Loucy (cell line): ENCODE measurements at regions not wholly inside any gene's neighbourhood (a gene's known extent, or its start where the extent isn't known, plus 50 kb on each side); places are given as distances from the start of the nearest gene placed in this dataset.

Experiments used
- H2AFZ ChIP-seq: fragments of 200-600 bp; sonication (generic); 2 replicates; pipeline ENCODE4 v1.6.0; 2016; ENCODE audit warnings: antibody characterized with exemption, mild to moderate bottlenecking, low read length, moderate library complexity
- H3F3A ChIP-seq: fragments of 200-600 bp; 2 replicates; pipeline ENCODE4 v1.6.0; 2016; ENCODE audit warnings: antibody characterized with exemption, low read depth, mild to moderate bottlenecking
- H3K27me3 ChIP-seq: fragments of 200-600 bp; sonication (generic); 2 replicates; pipeline ENCODE4 v1.6.1; 2014; ENCODE audit warnings: low read length, mild to moderate bottlenecking; ENCODE audit not compliant: insufficient read depth, poor library complexity, severe bottlenecking
- H3K36me3 ChIP-seq: fragments of 200-600 bp; sonication (generic); 2 replicates; pipeline ENCODE4 v1.6.1; 2016; ENCODE audit warnings: low read length; ENCODE audit not compliant: insufficient read depth
- H3K4me1 ChIP-seq: fragments of 200-600 bp; sonication (generic); 2 replicates; pipeline ENCODE4 v1.5.1; 2014; ENCODE audit warnings: low read length, mild to moderate bottlenecking; ENCODE audit not compliant: insufficient read depth, poor library complexity, severe bottlenecking
- H3K4me2 ChIP-seq: fragments of 200-600 bp; sonication (generic); 2 replicates; pipeline ENCODE4 v1.6.0; 2014; ENCODE audit warnings: antibody characterized with exemption, low read length, low read depth, mild to moderate bottlenecking; ENCODE audit not compliant: poor library complexity, severe bottlenecking
- H3K4me3 ChIP-seq: fragments of 200-600 bp; sonication (generic); 2 replicates; pipeline ENCODE4 v1.5.1; 2014; ENCODE audit warnings: low read length, mild to moderate bottlenecking, mixed read lengths; ENCODE audit not compliant: poor library complexity, severe bottlenecking
- H3K79me2 ChIP-seq: fragments of 200-600 bp; sonication (generic); 2 replicates; pipeline ENCODE4 v1.6.1; 2014; ENCODE audit warnings: low read length; ENCODE audit not compliant: insufficient read depth
- H3K9ac ChIP-seq: fragments of 200-600 bp; sonication (generic); 2 replicates; pipeline ENCODE4 v1.6.0; 2014; ENCODE audit warnings: mild to moderate bottlenecking, low read depth, low read length, moderate library complexity; ENCODE audit not compliant: poor library complexity, severe bottlenecking
- H3K9me2 ChIP-seq: fragments of 200-600 bp; sonication (generic); replicated peaks from 2 replicates; pipeline ENCODE4 v1.6.1; 2016; ENCODE audit warnings: low read depth, low read length, mixed read lengths
- H3K9me3 ChIP-seq: fragments of 200-600 bp; sonication (generic); 2 replicates; pipeline ENCODE4 v1.6.1; 2014; ENCODE audit warnings: mild to moderate bottlenecking, antibody characterized with exemption, low read length, low read depth; ENCODE audit not compliant: insufficient read depth
- H4K20me1 ChIP-seq: fragments of 200-600 bp; sonication (generic); 2 replicates; pipeline ENCODE4 v1.6.0; 2014; ENCODE audit warnings: antibody characterized with exemption, low read length, mild to moderate bottlenecking; ENCODE audit not compliant: insufficient read depth, poor library complexity, severe bottlenecking
- CTCF ChIP-seq: fragments of 200-600 bp; sonication (generic); conservative IDR thresholded peaks from 2 replicates; pipeline ENCODE4 v1.5.1; 2014; ENCODE audit warnings: mild to moderate bottlenecking, antibody characterized with exemption, low read length
- EZH2phosphoT487 ChIP-seq: fragments of 200-600 bp; IDR thresholded peaks from 2 replicates; pipeline ENCODE4 v1.6.1; 2018; ENCODE audit warnings: antibody characterized with exemption, mild to moderate bottlenecking, moderate library complexity, borderline replicate concordance

- Histone ChIP-seq H3K4me3 (no peak overlapping the region), H3K4me2 (no peak overlapping the region), H2AFZ (no peak overlapping the region), H3K27me3 (no peaks in the 10 kb centered on the region), H4K20me1 (no peaks in the 10 kb centered on the region), H3F3A (no peaks in the 10 kb centered on the region), H3K36me3 (no peaks in the 10 kb centered on the region), H3K9ac (no peak overlapping the region), H3K9me3 (no peaks in the 10 kb centered on the region), H3K79me2 (no peaks in the 10 kb centered on the region), H3K4me1 (no peaks in the 10 kb centered on the region), H3K9me2 (no peaks in the 10 kb centered on the region)
- no peak for TF ChIP-seq EZH2phosphoT487
- TF ChIP-seq CTCF = no peak
Observed at GRCh38 chr17:36869441-36869840, 67.8 kb upstream of the LHX1 start.

- H3K9me3 ChIP-seq = no peaks in the 10 kb centered on the region
- H3K27me3 ChIP-seq = no peaks in the 10 kb centered on the region
- H3K4me1 ChIP-seq = no peaks in the 10 kb centered on the region
- no peaks in the 10 kb centered on the region for H3K9me2 ChIP-seq
- H2AFZ ChIP-seq = no peak overlapping the region
- no peak for TF ChIP-seq EZH2phosphoT487
- TF ChIP-seq CTCF = no peak
- no peak overlapping the region for H3K4me3 ChIP-seq
- no peak overlapping the region for H3K4me2 ChIP-seq
- no peaks in the 10 kb centered on the region for H3K36me3 ChIP-seq
- H3K79me2 ChIP-seq = no peaks in the 10 kb centered on the region
- H3F3A ChIP-seq = no peaks in the 10 kb centered on the region
- H3K9ac ChIP-seq = no peak overlapping the region
- H4K20me1 ChIP-seq = no peaks in the 10 kb centered on the region
Observed at GRCh38 chr17:36869856-36870719, 67.2 kb upstream of the LHX1 start.

- Histone ChIP-seq H3K36me3 (no peaks in the 10 kb centered on the region), H3K4me1 (no peaks in the 10 kb centered on the region), H3K9me2 (no peaks in the 10 kb centered on the region), H3K9ac (no peak overlapping the region), H3K79me2 (no peaks in the 10 kb centered on the region), H4K20me1 (no peaks in the 10 kb centered on the region), H3K27me3 (no peaks in the 10 kb centered on the region), H3K4me3 (no peak overlapping the region), H3K4me2 (no peak overlapping the region), H2AFZ (no peak overlapping the region), H3F3A (no peaks in the 10 kb centered on the region), H3K9me3 (no peaks in the 10 kb centered on the region)
- TF ChIP-seq CTCF (no peak), EZH2phosphoT487 (no peak)
Observed at GRCh38 chr17:36870720-36870999, 66.6 kb upstream of the LHX1 start.
